NOMO-1 treated with dmso at 0.1 percent for 144 hours (cell line): ENCODE measurements at regions not wholly inside any gene's neighbourhood (a gene's known extent, or its start where the extent isn't known, plus 50 kb on each side); places are given as distances from the start of the nearest gene placed in this dataset.

ENCODE experiments used
- DNase-seq: peaks from one replicate; lab custom pipeline; 2025; ENCODE audit not compliant: unreplicated experiment; lab: John Stamatoyannopoulos, UW

DNA sequence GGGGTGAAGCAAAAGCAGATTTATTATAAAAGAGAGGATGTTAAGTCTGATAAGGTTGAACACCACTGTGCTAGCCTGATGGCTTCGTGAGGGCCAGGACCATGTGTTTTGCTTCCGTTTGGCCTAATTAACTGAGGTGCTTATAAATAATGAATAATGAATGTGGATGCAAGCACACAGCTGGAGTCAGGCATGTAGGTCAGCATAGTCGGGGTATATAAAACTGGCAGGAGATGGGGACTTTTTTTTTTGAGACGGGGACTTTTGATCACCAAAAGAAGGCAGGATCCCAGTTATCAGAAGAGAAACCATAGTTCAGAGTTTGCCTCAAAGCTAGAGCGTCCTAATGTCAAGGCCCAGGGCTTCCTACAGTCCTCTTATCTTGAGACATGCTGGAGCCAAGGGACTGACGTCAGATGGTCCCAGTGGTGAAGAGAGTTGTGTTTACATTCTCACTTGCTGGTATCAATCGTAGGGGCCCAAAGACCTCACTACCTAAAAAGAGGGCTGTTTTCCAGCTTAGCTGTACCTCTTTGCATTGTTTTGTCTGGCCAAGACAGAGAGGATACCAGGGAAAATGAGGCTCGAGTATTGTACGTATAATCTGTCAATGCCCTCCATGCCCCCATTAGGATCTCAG, 50.4 kb downstream of the RTL9 start:
- DNase-seq: no peak

DNA sequence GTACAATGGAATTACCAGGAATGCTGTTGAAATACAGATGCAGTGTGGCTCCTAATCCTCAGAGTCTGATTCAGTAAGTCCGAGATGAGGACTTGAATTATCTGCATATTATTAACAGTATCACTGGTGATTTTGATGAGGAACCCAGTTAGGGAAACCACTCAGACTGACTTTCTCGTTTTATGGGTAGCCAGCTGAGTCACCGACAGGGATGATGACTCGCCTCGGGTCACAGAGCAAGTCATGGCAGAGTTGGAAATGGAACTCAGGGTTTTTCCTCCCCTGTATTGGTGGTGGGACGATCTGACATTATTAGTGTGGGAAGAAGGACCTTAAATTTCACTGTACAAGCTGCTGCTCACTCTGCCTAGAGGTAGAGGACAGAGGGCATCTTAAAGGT, 51.3 kb downstream of the RTL9 start:
- DNase-seq: no peak

DNA sequence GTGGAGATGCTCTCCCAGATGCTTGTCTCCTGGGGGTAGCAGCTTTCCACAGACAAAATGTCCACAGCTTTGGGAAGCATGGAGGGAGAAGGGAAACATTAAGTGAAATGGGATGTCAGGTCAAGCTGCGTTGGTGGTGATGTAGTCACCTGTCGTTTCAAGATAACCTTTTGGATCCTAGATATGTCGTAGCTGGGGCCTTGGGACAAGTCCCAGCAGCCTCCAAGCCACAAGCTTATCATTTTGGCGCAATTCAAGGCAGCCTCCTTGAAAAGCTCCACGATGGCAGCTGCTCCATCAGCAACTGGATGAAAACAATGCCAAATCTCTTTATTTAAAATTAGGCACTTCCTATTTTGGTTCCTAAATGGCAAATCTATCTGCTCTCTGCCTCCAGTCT, 52.0 kb downstream of the RTL9 start:
- no peak for DNase-seq

DNA sequence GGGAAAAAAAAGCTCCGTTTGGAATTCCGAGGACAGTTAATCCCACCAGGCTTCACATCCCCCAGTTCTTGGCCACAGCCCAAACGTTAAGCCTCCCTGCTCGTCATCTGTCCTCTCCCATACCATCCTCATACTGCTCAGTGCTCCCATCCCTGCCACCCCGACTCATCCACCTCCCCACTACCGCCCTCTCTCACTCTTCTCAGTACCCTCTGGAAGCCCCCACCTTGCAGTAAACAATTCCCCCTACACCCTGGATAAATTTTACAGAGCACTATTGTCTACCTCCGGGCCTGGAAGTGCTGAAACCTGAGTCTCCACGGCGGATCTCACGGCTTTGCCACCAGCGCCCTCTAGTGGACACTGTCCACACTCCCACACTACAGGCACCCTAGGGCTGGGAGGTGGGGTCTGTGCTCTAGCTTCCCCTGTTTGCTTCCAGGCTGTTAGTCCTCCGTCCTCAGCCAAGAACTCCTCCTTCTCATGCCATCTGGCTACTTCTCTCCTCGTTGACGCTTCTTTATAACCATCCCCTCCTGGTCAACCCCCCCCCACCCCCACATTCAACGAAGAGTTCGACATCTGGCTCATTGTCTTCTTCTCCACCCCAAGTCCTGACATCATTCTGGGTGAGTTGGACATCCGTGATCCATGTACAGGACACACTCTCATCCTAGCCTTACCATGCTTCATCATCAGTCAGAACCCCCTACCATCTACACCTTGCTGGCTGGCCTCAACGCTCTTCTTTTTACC, 54.5 kb downstream of the RTL9 start:
- peak; percentile 51 for DNase-seq

DNA sequence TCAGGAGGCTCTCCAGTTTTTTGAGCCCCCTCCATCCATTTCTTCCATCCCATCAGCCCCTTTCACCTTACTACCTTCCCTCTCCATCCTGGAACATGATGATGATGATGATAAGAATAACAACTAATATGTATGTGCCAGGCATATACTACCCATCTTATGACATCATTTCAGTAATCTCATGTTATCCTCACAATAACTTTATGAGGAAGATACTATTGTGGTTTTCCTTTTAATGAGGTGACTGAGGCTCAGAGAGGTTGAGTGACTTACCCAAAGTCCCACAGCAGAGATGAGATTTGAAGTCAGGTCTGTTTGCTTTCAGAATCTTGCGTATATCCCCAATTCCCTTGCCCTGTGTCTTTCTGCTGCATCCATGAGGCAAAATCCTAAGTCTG, 55.1 kb downstream of the RTL9 start:
- DNase-seq: no peak

DNA sequence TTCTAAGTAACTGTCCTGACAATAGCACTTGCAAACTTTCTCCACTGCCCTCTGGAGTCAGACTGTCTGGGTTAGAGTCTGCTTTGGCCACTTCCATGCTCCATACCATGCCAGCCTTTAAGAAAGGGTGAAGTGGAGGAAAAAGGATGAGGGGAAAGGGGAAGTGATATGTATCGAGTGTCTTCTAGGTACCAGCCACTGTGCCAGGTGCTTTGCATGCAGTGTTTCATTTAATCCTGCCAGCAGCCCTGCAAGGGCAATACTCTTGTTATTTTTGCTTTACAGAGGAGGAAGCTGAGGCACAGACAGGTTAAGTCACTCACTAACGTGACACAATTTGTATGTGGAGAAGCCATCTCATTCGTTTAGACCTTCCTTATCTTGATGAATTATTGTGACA, 55.6 kb downstream of the RTL9 start:
- no peak for DNase-seq

DNA sequence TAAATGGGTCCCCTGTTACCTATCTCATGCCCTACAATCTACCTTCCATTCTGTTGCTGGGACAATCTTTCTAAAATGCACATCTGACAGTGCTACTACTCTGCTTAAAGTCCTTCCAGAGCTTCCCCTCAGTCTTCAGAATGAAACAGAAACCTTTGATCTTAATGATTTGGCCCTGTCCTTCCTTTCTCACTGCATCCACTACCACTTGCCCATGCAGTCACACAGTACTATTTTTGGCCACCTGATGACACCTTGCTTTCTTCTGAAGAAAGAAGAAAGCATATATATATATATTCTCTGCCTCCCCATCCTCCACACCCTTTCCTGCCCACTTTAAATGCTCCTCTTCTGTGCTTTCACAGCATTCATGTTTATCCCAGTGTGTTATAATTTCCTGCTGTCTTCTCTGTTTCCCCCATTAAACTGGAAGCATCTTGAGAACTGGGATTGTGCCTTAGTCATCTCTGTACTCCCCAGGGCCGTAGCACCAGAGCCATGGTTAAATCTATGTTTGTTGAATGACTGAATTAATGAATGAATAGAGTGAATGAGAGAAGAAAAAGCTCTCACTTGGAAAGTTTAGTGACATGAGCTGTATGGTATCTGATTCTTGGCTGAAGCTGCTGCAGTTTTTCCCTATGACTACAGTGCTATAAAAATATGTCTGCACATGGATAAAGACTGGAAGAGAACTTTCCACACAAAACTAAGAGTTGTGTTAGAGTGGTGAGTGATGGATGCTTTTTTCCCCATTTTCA, 56.2 kb downstream of the RTL9 start:
- no peak for DNase-seq

DNA sequence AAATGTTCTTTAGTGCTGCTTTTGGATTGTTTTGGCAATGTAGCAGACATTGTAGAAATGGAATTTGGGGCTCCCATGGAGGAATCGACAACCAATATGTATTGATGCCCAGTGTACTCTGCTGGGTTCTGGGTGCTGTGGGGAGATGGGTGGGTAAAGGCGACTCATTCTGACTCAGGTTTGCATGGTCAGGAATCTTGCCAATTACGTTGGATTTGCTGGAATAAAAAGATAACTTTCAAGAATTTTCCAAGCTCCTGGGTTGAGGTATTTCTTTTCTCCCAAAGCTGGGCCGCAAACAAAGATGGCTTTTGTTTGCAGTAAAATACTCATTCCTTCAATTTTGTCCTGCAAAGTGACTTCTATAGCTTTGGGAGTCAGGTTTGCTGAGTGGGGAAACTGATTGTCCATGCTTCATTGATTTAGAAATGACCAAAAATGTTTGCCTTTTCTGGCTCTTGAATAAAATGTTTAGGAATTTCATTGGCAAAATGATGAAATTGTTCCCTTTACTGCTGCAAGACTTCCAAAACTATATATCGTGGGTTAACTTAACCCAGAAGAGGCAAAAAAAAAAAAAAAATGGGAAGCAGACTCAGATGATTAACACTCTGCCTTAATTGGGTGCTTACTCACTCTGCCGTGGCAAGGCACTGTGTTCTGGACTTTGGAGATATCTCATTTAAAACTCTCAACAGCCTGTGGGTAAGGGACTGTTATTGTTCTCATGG, 57.0 kb downstream of the RTL9 start:
- DNase-seq: no peak

DNA sequence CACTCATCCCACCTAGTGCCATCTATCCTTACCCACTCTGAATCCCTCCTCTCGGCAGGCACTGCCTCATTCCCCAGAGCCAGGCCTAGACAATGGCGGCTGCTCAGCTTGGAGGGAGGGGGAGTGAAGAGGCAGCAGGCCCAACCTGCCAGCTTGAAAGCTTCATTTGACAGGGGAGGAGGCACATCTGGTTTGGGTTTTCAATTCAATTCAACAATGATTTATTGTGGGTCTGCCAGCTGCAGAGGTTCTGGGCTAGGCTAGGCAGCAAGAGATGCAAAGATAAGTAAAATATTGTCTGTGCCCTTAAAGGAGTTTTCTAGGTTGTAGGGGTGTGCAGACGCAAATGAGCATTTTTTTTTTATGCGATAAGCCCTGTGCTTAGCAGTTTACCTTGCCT, 58.5 kb downstream of the RTL9 start:
- DNase-seq: no peak

DNA sequence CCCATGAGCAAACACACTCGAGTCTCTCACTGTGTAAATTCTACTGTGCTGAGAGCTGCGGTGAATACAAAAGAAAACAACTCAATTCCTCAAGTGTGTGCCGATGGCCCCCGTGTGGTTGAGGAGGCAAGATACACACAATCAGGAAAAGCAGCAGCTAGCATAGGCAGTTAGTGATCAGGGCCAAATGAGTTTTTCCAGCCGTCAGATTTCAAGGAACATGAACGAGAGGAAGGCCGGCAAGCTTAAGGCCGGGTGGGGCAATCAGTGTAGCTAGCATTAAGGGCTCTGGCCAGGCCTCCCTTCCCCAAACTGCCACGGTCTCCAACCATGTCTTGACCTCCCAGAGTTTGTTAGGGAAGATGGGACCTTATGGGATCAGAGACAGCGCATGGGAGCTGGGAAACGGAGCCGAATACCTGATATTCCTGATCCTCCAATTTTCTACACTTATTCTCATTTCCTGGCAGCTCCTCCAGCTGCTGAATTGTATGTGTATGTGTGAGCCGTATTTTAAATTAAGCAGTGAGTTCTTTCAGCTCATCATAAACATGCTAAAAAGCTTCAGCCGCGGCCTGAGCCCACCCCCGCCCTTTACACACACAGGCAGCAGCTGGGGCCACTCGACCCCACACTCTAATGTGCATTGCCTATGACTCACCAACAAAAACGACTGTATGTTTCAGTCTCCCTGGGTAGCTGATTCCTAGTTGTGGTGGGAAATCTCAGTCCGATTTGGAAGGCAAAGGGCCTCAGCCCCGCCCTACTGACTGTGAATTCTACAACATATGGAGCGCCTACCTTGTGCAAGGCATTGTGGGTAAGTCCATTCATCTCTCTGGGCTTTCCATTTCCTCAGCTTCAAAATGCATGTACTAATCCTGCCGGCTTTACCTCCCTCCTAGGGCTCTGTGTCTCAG, 59.9 kb downstream of the RTL9 start:
- no peak for DNase-seq

DNA sequence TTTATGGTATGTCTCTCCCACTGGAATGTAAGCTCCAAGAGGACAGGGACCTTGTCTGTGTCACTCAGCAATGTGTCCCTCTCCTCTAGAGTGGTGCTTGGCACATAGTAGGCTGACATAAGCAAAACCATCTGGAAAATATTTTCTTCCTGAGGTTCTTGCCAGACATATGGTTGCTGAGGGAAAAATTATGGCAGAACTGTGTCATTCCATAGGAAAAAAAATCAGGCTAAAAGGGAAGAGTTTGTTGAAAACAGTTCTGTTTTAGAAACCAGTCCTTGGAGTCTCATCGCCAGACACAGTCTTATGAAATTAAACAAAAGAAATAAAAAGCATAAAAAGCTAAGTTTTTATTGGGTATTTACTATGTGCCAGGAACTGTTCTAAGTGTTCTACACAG, 60.9 kb downstream of the RTL9 start:
- no peak for DNase-seq

DNA sequence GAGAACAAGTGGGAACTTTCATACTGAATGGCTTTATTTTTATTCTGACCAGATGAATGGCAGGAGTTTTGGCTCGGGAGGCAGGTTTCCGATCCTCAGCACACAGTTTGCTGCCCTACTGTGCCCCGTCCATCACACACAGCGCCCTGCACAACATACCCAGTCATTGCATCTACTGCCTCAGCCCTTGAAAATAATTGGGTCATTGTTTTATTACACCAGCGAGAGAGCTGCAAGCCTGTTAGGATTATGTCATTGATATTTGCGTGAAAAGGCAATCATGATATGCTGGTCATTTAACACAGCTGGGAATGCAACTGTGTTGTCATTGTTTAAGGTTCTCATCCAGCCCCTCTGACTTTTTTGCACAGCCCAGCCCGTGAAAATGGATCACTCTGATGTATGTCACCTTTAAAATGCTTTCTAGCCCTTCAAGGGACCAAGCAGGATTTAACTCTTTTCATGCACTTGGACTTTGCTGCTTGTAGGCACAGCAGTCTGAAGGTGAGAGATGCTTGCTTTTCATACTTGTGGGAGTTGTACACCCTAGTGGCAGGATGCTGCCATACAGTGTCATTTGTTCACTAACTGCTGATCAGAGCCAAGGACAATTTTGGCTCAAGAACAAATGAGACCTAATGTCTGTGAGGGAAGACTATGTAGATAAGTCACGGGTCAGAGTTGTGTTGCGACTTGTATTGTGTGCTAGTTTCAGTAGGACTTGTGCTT, 62.3 kb downstream of the RTL9 start:
- DNase-seq: no peak

DNA sequence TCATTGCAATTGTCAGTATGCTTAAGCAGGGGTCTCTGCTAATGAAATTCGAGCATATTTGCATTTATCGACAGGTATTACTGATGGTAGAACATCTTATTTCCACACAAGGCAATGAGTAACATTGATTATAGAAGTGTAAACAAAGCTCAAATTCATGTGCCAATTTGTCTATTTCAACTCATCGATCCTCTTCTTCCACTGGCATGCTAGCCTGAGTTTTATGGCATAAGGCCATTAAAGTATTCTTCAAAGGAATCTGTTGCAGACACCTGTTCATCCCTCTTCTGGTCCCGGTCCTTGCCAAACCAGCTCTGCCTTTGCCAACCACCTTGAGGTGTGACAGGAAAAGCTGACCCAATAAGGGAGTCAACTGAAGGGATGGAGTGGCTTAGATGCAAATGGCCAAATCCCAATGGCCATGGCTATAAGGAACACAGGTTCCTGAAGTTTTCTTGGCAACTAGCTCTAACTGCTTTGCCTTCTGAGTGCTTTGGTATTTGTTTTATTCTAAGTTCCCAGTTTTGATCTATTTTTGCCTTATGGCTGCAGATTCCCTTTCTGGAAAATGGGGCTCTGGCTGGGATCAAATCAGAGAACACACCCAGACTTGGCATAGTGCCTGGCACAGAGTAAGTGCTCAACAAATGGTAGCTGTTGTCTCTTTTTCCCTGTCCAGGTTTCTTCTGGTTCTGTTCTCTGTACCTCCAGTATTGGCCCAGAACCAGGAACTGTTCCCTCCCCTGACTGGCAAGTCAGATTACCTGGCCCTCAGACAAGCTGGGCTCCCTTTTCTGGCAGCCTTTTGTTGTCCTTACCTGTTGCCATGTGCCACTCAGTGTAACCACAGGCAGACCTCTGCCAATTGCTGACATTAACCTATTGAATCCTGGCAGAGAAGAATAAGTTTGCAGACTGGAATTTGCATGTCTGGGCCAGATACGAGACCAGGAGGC, 63.1 kb downstream of the RTL9 start:
- no peak for DNase-seq

DNA sequence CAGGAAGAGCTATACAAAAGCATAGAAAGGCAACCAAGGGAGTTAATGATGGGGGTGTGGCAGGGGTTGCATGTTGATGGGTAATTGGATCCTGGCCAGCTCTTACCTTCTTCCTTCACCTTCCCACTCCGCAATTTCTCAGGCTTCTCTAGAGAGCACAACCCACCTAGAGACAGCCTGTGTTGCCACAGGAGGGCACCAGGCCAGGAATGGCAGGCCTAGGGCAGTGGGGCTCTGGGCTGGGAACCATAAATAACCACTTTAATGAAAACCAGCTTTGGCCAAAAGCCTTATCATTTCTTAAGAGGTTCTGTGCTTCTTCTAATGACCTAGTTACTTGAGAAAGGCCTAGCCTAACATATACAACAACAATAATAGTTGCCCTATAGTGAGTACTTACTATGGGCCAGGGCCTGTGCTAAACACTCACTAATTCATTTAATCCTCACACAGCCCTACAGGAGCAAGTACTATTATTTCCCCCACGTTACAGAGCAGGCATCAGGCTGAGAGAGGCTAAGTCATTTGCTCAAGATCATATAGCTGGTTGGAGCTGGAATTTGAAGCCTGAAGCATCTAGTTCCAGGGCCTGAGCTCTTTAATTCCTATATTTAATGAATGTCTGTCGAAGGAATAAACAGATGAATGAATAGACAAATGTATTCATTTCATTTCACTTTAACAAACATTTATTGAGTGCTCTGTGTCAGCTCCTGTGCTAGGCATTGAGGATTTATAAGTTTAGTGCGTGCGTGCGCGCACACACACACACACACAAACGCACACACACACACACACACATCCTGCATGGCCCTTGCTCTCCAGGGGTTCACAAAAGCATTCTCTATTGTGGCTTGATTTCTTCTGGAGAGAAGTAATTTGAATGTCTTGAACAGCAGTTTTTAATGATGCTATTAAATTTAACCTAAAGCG, 66.8 kb downstream of the RTL9 start:
- no peak for DNase-seq

DNA sequence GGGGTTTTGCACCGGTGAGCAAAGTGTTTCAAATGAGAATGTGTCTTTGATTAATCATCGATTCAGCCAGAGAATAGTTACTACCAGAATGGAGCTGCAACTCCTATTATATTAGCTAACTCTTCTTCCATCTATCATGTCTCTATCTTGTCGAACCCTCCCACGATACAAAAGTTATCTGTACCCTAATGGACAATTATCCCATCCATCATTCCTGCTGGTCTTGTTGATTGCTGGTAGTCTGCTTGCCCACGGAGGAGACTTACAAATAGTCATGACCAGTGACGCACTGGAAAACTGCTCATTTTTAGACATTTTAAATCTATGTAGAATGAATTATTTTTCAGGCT, 67.5 kb downstream of the RTL9 start:
- no peak for DNase-seq

DNA sequence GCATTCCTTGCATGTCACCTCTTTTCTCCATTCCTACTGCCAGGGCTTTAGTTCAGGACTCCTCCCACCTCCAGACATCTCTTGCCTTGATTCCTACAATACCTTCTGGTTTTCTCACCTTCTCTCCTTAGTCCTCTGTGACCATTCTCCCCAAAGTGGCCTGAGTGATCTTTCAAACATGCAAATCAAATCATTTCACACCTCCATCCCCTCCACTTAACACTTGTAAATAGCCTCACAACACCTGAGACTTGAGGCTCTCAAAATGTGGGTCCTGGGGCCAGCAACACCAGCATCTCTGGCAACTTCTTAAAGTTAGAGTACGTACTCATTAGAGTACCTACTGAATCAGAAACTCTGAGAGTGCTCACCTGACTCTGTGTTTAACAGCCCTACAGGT, 68.4 kb downstream of the RTL9 start:
- DNase-seq: no peak

DNA sequence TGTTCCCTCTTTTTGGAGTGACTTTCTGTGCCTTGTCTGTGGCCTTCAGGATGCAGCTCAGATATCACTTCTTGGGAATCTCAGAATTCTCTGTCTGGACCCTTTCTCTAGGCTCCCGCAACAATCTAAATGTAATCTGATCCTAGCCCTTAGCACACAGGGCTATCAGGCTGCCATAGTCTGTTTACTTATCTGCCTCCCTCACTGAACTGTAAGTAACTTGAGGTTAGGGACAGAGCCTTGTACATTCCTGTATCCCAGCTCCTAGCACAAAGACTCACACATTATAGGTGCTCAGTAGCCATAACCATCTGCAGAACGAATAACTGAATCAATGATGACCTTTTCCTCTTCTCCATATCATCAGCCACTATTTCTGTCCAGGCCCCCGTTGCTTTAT, 69.5 kb downstream of the RTL9 start:
- no peak for DNase-seq
